HepG2 (cell line): ENCODE measurements at regions not wholly inside any gene's neighbourhood (a gene's known extent, or its start where the extent isn't known, plus 50 kb on each side); places are given as distances from the start of the nearest gene placed in this dataset.
"Not testable (repeated sequence)": the region's sequence is repeated elsewhere in the genome, so short reads cannot be mapped to it uniquely, and the experiment has no call there.

ENCODE experiments used
- CREM ChIP-seq, 2 experiments: sonication (generic) in 1 of 2; formaldehyde crosslinking in 1 of 2; IDR thresholded peaks; 2 replicates each; pipeline versions ENCODE4 v1.4.0 to v1.6.1; 2016 to 2020; ENCODE audit warnings: antibody characterized with exemption in 1 of 2, mild to moderate bottlenecking in 1 of 2, missing genetic modification reagents in 1 of 2
- NCOA2 ChIP-seq: sonication (generic); formaldehyde crosslinking; IDR thresholded peaks from 2 replicates; pipeline ENCODE4 v1.8.0; 2022; ENCODE audit warnings: inconsistent platforms
- SRSF9 ChIP-seq: fragments of 200-400 bp; formaldehyde crosslinking; IDR thresholded peaks from 2 replicates; pipeline ENCODE4 v1.6.1; 2018; ENCODE audit warnings: borderline replicate concordance, mild to moderate bottlenecking, low read depth, low read length; ENCODE audit not compliant: insufficient read depth, poor library complexity, severe bottlenecking
- ZNF512 ChIP-seq: sonication (generic); formaldehyde crosslinking; IDR thresholded peaks from 2 replicates; pipeline ENCODE4 v1.4.0; 2020; ENCODE audit warnings: mild to moderate bottlenecking, missing genetic modification reagents

- not testable (repeated sequence) for TF ChIP-seq ZNF512 (CRISPR knock-in tag); NCOA2; SRSF9; CREM (IDR thresholded peaks at IDR 0.05); CREM (CRISPR knock-in tag; IDR thresholded peaks at IDR 0.05)
Observed at GRCh38 chr10:29388112-29388511, 99.2 kb downstream of the LYZL1 start.
